MCF 10A (cell line): ENCODE measurements at regions not wholly inside any gene's neighbourhood (a gene's known extent, or its start where the extent isn't known, plus 50 kb on each side); places are given as distances from the start of the nearest gene placed in this dataset.

Source experiments
- BruUV-seq: library from RNA; stranded (reverse); fragments of 400-500 nt; replicated peaks from 2 replicates; lab custom pipeline; 2021; lab: Mats Ljungman, UMichigan
- CTCF ChIA-PET: fragments of 300-600 bp; sonication (Branson Sonifier 250); formaldehyde crosslinking; extraction: SDS; loops from one replicate; lab custom pipeline; 2021; ENCODE audit warnings: antibody characterized with exemption, inconsistent platforms; lab: Yijun Ruan, JAX
- POLR2A ChIA-PET: fragments of 300-600, 350-650 bp; sonication (Branson Sonifier 250); formaldehyde crosslinking; extraction: SDS; loops from one replicate; lab custom pipeline; 2020; ENCODE audit warnings: antibody characterized with exemption, inconsistent platforms; lab: Yijun Ruan, JAX
- DNase-seq: peaks from one replicate; pipeline ENCODE4 v3.0.0-alpha.2; 2018; ENCODE audit not compliant: unreplicated experiment
- H3K27ac Mint-ChIP-seq: one replicate; pipeline ENCODE4 v1.8.0; 2022; ENCODE audit warnings: mild to moderate bottlenecking, low read depth, mixed read lengths; ENCODE audit not compliant: unreplicated experiment
- H3K27me3 Mint-ChIP-seq: one replicate; pipeline ENCODE4 v1.8.0; 2022; ENCODE audit warnings: mixed read lengths; ENCODE audit not compliant: insufficient read depth, unreplicated experiment
- H3K36me3 Mint-ChIP-seq: one replicate; pipeline ENCODE4 v1.8.0; 2022; ENCODE audit warnings: mild to moderate bottlenecking, moderate library complexity, mixed read lengths; ENCODE audit not compliant: insufficient read depth, unreplicated experiment
- H3K4me1 Mint-ChIP-seq: one replicate; pipeline ENCODE4 v1.8.0; 2022; ENCODE audit warnings: mixed read lengths; ENCODE audit not compliant: insufficient read depth, unreplicated experiment
- H3K4me3 Mint-ChIP-seq: one replicate; pipeline ENCODE4 v1.8.0; 2022; ENCODE audit warnings: mild to moderate bottlenecking, moderate library complexity, mixed read lengths; ENCODE audit not compliant: unreplicated experiment
- H3K9me3 Mint-ChIP-seq: one replicate; pipeline ENCODE4 v1.8.0; 2022; ENCODE audit warnings: mixed read lengths; ENCODE audit not compliant: unreplicated experiment
- CTCF ChIP-seq: fragments of 200-600 bp; IDR thresholded peaks from one replicate; pipeline ENCODE4 v1.8.0; 2022; ENCODE audit warnings: antibody characterized with exemption, mild to moderate bottlenecking; ENCODE audit not compliant: unreplicated experiment
- intact Hi-C: fragments of 100-400 bp; cut with micrococcal nuclease; formaldehyde crosslinking; loops from 2 replicates; pipeline ENCODE4 v1.14.1; 2022

GRCh38 chr7:87007038-87007437, 52.4 kb downstream of the ELAPOR2 start:
- no peak for DNase-seq
- Mint-ChIP-seq H3K27me3 (peaks cover 24% of the 10 kb centered on the region), H3K4me3 (no peak overlapping the region), H3K4me1 (no peaks in the 10 kb centered on the region), H3K27ac (no peak overlapping the region), H3K36me3 (no peaks in the 10 kb centered on the region), H3K9me3 (no peaks in the 10 kb centered on the region)
- intact Hi-C loops: no loop called here
- no TSS peak for BruUV-seq
- ChIA-PET POLR2A (no interaction called here), CTCF (interaction anchor here (0.8 kb wide), 1 partner anchor 8 kb away, joined by 3 read pairs; no protein-coding TSS in a partner anchor)
- no peak for TF ChIP-seq CTCF

- Mint-ChIP-seq H3K9me3 (no peaks in the 10 kb centered on the region), H3K4me1 (peaks cover 13% of the 10 kb centered on the region), H3K4me3 (no peak overlapping the region), H3K27ac (no peak overlapping the region), H3K27me3 (peaks cover 24% of the 10 kb centered on the region), H3K36me3 (no peaks in the 10 kb centered on the region)
- POLR2A ChIA-PET: no interaction called here
- CTCF ChIA-PET: interaction anchor here (1.3 to 1.5 kb wide), 2 partner anchors 8 to 142 kb away, joined by 5 to 6 read pairs; no protein-coding TSS in a partner anchor
- no peak for TF ChIP-seq CTCF
- intact Hi-C loops: no loop called here
- no peak for DNase-seq
- BruUV-seq: no TSS peak
These were observed 54.5 kb downstream of the ELAPOR2 start for GRCh38 chr7:87004956-87005355.

- no peak for TF ChIP-seq CTCF
- CTCF ChIA-PET: interaction anchor here (0.6 to 1.5 kb wide), 7 partner anchors 9 to 143 kb away, joined by 3 to 6 read pairs (median 4); no protein-coding TSS in a partner anchor
- Mint-ChIP-seq H3K9me3 (no peaks in the 10 kb centered on the region), H3K4me3 (no peak overlapping the region), H3K36me3 (no peaks in the 10 kb centered on the region), H3K4me1 (peaks cover 16% of the 10 kb centered on the region), H3K27me3 (peaks cover 24% of the 10 kb centered on the region), H3K27ac (no peak overlapping the region)
- DNase-seq: no peak
- POLR2A ChIA-PET: interaction anchor here (0.6 to 1.4 kb wide), 3 partner anchors 10 to 35 kb away, joined by 3 read pairs; no protein-coding TSS in a partner anchor
- intact Hi-C loops: no loop called here
- no TSS peak for BruUV-seq
These were observed 55.3 kb downstream of the ELAPOR2 start for GRCh38 chr7:87003872-87004798.

- Mint-ChIP-seq H3K27ac (peak overlapping the region; percentile 55), H3K36me3 (no peaks in the 10 kb centered on the region), H3K4me3 (no peak overlapping the region), H3K4me1 (peaks cover 16% of the 10 kb centered on the region), H3K27me3 (no peaks in the 10 kb centered on the region), H3K9me3 (no peaks in the 10 kb centered on the region)
- ChIA-PET CTCF (interaction anchor here (1.3 to 1.9 kb wide), 3 partner anchors 9 to 74 kb away, joined by 3 to 4 read pairs (median 3); no protein-coding TSS in a partner anchor), POLR2A (interaction anchor here (1.7 kb wide), 1 partner anchor 37 kb away, joined by 6 read pairs; no protein-coding TSS in a partner anchor)
- peak; percentile 31 for DNase-seq
- intact Hi-C loops: no loop called here
- no TSS peak for BruUV-seq
- no peak for TF ChIP-seq CTCF
These were observed 58.2 kb downstream of the ELAPOR2 start for GRCh38 chr7:87001214-87001613.
